PFSK-1 (cell line): ENCODE measurements at regions not wholly inside any gene's neighbourhood (a gene's known extent, or its start where the extent isn't known, plus 50 kb on each side); places are given as distances from the start of the nearest gene placed in this dataset.

Source experiments
- FOXP2 ChIP-seq: optimal IDR thresholded peaks from 2 replicates; pipeline ENCODE3; 2011; ENCODE audit warnings: borderline replicate concordance, control low read depth, inconsistent platforms; ENCODE audit not compliant: insufficient read depth; ENCODE audit errors: extremely low read length, extremely low read depth
- POLR2AphosphoS5 ChIP-seq: IDR thresholded peaks from 2 replicates; pipeline ENCODE4 v1.6.1; 2012; ENCODE audit warnings: low read depth, mild to moderate bottlenecking, control low read depth, low read length, moderate library complexity
- SIN3A ChIP-seq: IDR thresholded peaks from 2 replicates; pipeline ENCODE4 v1.6.1; 2012; ENCODE audit warnings: mild to moderate bottlenecking, low read length, moderate library complexity, borderline replicate concordance; ENCODE audit not compliant: insufficient read depth
- TAF1 ChIP-seq: IDR thresholded peaks from 2 replicates; pipeline ENCODE4 v1.6.1; 2012; ENCODE audit warnings: low read length, control low read depth, borderline replicate concordance; ENCODE audit not compliant: insufficient read depth
- TF ChIP-seq, protein P1 (sequence below), 2 experiments: IDR thresholded peaks; 2 replicates each; pipeline versions ENCODE4 v1.6.1 to v1.8.0; 2011 to 2012; ENCODE audit warnings: low read depth in 2 of 2, low read length in 2 of 2, control low read depth in 1 of 2, inconsistent platforms in 1 of 2, mild to moderate bottlenecking in 1 of 2, moderate library complexity in 1 of 2; ENCODE audit not compliant: insufficient read depth in 1 of 2

DNA sequence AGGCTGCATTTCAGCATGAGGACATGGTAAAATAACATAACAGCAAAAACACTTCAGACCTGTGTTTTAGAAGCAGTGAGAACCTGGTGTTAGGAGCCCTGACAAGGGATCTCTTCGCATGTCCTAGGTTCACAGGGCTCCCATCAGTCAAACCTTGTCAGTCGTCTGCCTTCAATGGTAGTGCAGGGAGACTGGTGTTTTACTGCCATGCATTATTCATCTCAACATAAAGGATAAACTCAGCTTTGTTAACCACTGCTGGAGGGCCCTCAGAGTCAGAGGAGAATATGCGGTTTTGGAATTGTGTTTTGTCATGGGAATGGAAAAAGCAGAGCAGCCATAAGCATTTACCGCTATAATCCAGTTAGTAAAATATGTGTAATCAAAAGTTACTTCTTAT, 275.9 kb upstream of the GCFC2 start:
- no peak for TF ChIP-seq FOXP2

DNA sequence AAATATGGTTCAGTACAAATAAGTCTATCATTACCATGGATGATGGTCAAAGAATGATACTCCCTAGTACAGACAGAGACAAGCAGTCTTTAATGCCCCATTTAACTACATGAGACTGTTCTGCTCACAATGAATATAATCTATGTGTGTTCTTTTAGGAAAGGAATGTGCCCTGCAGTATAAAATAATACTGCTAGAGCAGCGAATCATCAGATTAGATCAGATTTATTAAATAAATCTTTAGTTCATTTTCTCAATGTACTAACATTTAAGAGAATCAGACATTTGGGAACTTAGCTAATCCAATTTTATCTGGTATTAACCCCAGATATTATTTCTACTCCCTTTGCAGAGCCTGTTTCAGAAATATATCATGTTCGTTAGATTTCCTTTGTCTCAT, 272.0 kb upstream of the GCFC2 start:
- TF ChIP-seq TAF1 = no peak
- TF ChIP-seq FOXP2 = no peak
- TF ChIP-seq, protein P1, sequence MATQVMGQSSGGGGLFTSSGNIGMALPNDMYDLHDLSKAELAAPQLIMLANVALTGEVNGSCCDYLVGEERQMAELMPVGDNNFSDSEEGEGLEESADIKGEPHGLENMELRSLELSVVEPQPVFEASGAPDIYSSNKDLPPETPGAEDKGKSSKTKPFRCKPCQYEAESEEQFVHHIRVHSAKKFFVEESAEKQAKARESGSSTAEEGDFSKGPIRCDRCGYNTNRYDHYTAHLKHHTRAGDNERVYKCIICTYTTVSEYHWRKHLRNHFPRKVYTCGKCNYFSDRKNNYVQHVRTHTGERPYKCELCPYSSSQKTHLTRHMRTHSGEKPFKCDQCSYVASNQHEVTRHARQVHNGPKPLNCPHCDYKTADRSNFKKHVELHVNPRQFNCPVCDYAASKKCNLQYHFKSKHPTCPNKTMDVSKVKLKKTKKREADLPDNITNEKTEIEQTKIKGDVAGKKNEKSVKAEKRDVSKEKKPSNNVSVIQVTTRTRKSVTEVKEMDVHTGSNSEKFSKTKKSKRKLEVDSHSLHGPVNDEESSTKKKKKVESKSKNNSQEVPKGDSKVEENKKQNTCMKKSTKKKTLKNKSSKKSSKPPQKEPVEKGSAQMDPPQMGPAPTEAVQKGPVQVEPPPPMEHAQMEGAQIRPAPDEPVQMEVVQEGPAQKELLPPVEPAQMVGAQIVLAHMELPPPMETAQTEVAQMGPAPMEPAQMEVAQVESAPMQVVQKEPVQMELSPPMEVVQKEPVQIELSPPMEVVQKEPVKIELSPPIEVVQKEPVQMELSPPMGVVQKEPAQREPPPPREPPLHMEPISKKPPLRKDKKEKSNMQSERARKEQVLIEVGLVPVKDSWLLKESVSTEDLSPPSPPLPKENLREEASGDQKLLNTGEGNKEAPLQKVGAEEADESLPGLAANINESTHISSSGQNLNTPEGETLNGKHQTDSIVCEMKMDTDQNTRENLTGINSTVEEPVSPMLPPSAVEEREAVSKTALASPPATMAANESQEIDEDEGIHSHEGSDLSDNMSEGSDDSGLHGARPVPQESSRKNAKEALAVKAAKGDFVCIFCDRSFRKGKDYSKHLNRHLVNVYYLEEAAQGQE (IDR thresholded peaks at IDR 0.05; ENCODE audit: insufficient read depth in 1 of 2, low read depth in 2 of 2, low read length in 2 of 2) = no peak
- TF ChIP-seq POLR2AphosphoS5 = no peak
- no peak for TF ChIP-seq SIN3A

DNA sequence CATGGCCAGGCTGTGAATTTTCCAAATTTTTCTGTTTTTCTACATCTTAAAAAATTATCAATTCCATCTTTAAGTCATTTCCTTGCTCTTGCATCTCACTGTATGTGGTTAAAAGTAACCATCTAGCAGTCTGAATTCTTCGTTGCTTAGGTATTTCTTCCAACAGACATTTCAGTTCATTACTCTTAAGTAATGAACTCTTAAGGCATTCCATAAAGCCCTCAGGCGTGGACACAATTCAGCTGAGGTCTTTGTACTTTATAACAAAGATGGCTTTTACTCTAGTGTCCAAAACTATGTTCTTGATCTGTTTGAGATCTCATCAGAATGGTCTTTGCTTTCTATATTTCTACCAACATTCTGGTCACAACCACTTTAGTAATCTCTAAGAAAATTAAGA, 253.9 kb upstream of the GCFC2 start:
- TF ChIP-seq, protein P1 (IDR thresholded peaks at IDR 0.05; ENCODE audit: insufficient read depth in 1 of 2, low read depth in 2 of 2, low read length in 2 of 2) = no peak
- TF ChIP-seq TAF1 (no peak), SIN3A (no peak), FOXP2 (no peak), POLR2AphosphoS5 (no peak)

DNA sequence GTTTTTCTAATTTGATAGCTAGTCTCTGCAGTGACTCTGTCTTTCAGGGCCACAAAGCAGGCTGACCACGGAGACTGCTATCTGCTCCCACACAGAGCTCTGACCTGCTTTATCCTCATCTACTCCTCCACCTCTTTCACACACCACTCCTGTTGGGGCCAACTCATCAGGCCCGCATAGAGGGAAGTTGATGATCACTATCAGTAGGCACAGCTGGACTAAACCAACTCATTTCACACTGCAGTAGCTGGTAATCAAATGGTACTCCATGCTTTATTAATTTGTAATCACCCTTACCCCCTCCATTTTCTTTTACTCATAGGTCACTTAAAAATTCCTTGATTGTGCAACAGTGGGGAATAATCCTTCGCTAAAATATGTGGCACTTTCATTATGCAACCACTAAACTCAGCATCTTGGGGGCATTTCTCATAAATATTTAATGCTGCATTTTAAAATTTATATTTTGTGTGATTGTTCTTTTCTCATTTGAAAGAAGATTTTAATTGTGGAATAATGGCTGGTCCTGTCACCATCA, 249.8 kb upstream of the GCFC2 start:
- TF ChIP-seq SIN3A (no peak), FOXP2 (no peak), TAF1 (no peak), POLR2AphosphoS5 (no peak)
- TF ChIP-seq, protein P1 (IDR thresholded peaks at IDR 0.05; ENCODE audit: insufficient read depth in 1 of 2, low read depth in 2 of 2, low read length in 2 of 2) = no peak

DNA sequence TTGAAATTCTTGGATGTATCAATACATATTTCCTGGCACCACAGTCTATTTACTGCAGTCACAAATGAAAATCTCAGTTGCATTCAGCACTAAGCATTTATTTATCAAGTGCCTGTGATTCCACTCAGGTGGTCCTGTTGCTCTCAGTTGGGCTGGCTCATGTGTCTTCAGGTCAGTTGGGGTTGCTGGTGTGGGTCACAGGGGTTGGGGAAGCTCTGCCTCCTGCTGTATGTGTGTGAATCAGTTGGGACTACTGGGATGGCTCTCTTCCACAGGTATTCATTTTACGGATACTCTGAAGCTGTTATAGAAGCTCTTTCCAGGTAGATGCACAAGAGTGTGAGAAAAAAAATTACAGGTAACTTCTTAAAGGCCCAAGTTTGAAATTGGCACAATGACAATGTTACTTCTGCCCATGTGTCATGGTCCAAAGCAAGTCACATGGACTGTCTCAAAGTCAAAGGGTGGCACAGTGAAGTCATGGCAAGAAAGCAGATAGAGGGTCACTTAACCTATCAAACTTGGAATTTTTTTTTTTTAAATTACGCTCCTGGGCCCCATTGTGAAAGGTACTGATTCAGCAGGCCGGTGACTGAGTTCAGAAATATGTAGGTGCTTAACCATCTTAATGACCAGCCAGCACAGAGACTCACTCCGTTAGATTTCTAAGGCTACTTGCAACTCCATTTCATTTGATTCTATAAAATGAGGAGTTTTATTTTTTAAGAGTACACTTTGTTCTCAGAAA, 249.2 kb upstream of the GCFC2 start:
- no peak for TF ChIP-seq TAF1
- no peak for TF ChIP-seq SIN3A
- no peak for TF ChIP-seq POLR2AphosphoS5
- TF ChIP-seq, protein P1 (IDR thresholded peaks at IDR 0.05; ENCODE audit: insufficient read depth in 1 of 2, low read depth in 2 of 2, low read length in 2 of 2) = no peak
- TF ChIP-seq FOXP2 = no peak
